Esophagus muscularis mucosa (tissue), 3 donors: ENCODE measurements at regions not wholly inside any gene's neighbourhood (a gene's known extent, or its start where the extent isn't known, plus 50 kb on each side); places are given as distances from the start of the nearest gene placed in this dataset.

ENCODE experiments used
- POLR2A ChIP-seq: fragments of 450-650 bp; IDR thresholded peaks from one replicate; pipeline ENCODE4 v1.6.1; 2017; ENCODE audit warnings: antibody characterized with exemption, moderate library complexity, mild to moderate bottlenecking, low read depth
- TF ChIP-seq, protein P1 (sequence below), 3 experiments: fragments of 200-600 bp in 2 of 3; fragments of 450-650 bp in 1 of 3; sonication (generic) in 2 of 3; IDR thresholded peaks; one replicate each; pipeline ENCODE4 v1.5.1; 2017 to 2019; ENCODE audit warnings: antibody characterized with exemption in 3 of 3, mild to moderate bottlenecking in 2 of 3, moderate library complexity in 1 of 3

DNA sequence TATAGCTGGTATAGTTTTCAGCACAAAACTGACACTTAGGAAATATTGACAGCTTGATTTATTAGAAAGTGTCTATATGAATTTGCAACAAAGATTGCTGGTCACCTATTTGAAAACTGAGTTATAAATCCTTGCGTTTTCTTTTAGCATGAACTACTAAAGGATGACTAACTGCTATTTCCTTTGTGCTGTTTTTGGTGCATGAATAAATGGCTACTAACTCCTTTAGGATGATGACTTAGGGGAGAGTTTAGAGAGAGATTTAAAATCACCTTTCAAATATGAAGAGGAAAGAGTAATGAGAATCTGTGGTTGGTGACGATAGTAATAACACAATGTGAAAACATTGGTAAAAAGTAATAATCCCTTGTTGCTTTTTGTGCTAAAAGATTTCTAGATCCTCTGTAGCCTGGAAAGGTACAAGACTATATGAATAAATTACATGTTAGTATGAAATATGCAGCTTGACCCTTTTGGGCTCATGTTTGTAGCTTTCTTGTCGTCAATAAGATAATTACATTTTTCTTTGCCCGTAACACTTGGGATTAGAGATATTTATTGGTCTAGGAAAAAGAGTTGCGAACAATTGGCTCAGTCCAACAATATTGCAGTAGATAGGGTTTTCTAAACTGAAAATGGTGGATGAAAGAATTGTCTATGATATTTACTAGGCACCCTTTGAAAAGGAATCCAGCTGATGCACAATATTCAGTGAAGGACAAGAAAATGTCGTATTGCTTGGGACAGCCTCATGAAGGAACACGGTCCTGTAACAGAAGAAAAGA lies 453.0 kb downstream of the ADAMTS20 start:
- TF ChIP-seq, protein P1, sequence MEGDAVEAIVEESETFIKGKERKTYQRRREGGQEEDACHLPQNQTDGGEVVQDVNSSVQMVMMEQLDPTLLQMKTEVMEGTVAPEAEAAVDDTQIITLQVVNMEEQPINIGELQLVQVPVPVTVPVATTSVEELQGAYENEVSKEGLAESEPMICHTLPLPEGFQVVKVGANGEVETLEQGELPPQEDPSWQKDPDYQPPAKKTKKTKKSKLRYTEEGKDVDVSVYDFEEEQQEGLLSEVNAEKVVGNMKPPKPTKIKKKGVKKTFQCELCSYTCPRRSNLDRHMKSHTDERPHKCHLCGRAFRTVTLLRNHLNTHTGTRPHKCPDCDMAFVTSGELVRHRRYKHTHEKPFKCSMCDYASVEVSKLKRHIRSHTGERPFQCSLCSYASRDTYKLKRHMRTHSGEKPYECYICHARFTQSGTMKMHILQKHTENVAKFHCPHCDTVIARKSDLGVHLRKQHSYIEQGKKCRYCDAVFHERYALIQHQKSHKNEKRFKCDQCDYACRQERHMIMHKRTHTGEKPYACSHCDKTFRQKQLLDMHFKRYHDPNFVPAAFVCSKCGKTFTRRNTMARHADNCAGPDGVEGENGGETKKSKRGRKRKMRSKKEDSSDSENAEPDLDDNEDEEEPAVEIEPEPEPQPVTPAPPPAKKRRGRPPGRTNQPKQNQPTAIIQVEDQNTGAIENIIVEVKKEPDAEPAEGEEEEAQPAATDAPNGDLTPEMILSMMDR (IDR thresholded peaks at IDR 0.05): no peak
- TF ChIP-seq POLR2A: no peak
